ENCODE measurements at regions not wholly inside any gene's neighbourhood (a gene's known extent, or its start where the extent isn't known, plus 50 kb on each side); places are given as distances from the start of the nearest gene placed in this dataset.

DNA sequence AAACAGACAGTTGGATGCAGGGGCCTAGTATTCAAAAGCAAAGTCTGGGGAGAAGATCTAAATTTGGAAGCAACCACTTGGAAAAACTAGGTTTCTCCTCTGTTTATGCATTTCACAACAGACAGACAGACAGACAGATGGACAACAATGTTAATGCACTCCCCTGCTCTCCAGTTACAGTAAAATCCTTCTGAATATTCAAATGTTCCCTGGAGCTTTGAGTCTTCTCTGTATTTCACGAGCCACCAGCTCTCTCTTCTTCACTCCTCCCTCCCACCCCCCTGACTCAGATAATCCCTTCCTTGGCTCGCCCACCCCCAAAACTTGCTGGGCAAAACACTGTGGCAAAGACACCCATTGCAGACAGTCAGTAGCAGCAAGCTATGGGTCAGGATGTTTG is 129.3 kb upstream of the TOP1 start:
- TF ChIP-seq CTCF (IDR thresholded peaks at IDR 0.05; ENCODE audit: insufficient read depth, low read depth, low read length) (no peak), EZH2 (IDR thresholded peaks at IDR 0.05; ENCODE audit: insufficient read depth, low read length) (no peak)
